ENCODE measurements at regions not wholly inside any gene's neighbourhood (a gene's known extent, or its start where the extent isn't known, plus 50 kb on each side); places are given as distances from the start of the nearest gene placed in this dataset.

- peak; percentile 24 for DNase-seq (ENCODE audit: low spot score)
Measured at GRCh38 chr3:34011171-34012101, 213.0 kb downstream of the PDCD6IP start.

DNA sequence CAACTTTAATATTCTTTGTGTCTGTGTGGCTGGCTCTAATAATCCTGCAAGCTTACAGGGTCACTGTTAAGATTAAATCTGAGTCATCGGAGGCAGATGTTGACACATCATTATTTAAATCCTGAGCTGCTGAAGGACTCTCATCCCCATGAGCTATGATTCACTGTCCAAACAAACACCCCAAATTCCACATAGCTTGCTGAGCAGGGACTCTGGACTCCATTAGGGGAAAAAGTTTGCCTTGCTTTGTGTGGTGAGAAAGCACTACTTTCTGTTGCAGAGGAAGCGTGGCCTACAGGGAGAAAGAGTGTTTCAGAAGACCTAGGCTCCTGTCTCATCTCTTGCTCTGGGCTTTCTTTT, 213.7 kb downstream of the PDCD6IP start:
- DNase-seq (ENCODE audit: low spot score), result no peak

GRCh38 chr3:34013818-34014570, 215.6 kb downstream of the PDCD6IP start:
- no peak for DNase-seq (ENCODE audit: low spot score)

DNA sequence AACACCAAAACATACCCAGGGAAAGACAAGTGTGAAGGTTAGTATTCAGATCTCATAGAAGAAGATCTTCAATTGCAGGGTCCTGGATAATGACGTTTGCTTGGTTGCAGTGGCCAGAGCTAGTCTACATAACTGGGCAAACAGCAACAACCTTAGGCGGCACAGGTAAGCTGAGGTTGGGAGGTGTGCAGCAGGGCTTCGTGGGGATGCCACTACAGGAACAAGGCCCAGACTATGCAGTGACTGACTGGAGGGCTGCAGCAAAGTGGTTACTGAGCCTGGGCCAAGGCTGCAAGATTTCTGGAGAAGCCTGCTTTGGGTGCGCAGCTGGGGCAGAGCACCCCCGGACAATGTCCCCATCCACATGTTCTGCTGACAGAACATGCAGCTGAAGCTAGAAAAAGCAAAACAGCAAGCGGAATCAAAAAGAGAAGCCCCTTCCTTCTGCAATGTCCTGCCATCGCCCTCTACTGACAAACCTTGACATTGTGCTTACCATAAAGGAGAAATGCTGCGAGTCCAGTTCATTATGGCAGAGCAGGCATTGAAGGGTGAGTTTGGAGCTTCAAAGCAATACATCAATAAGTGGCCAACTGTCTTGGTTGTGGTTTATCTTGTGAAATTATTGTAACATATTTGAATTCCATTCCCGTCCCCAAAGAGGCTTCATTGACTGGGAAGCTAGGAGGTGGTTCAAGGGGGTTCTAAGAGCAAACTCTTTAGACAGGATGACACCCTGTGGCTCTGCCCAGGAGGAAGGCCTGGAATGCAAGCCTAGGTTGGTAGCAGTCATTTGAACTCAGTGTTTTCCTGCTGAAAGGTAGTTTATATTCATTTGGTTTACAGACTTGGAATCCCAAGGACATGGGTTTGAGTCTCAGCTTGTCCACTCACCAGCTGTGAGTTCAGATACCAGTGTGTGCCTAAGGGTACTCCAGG, 217.0 kb downstream of the PDCD6IP start:
- peak; percentile 33 for DNase-seq (ENCODE audit: low spot score)

- DNase-seq (ENCODE audit: low spot score), result no peak
Measured at GRCh38 chr3:34016925-34017587, 218.6 kb downstream of the PDCD6IP start.

GRCh38 chr3:34017757-34018156, 219.3 kb downstream of the PDCD6IP start:
- no peak for DNase-seq (ENCODE audit: low spot score)

- no peak for DNase-seq (ENCODE audit: low spot score)
Measured at GRCh38 chr3:34019158-34019557, 220.7 kb downstream of the PDCD6IP start.

- no peak for DNase-seq (ENCODE audit: low spot score)
Measured at GRCh38 chr3:34020170-34020569, 221.7 kb downstream of the PDCD6IP start.

DNA sequence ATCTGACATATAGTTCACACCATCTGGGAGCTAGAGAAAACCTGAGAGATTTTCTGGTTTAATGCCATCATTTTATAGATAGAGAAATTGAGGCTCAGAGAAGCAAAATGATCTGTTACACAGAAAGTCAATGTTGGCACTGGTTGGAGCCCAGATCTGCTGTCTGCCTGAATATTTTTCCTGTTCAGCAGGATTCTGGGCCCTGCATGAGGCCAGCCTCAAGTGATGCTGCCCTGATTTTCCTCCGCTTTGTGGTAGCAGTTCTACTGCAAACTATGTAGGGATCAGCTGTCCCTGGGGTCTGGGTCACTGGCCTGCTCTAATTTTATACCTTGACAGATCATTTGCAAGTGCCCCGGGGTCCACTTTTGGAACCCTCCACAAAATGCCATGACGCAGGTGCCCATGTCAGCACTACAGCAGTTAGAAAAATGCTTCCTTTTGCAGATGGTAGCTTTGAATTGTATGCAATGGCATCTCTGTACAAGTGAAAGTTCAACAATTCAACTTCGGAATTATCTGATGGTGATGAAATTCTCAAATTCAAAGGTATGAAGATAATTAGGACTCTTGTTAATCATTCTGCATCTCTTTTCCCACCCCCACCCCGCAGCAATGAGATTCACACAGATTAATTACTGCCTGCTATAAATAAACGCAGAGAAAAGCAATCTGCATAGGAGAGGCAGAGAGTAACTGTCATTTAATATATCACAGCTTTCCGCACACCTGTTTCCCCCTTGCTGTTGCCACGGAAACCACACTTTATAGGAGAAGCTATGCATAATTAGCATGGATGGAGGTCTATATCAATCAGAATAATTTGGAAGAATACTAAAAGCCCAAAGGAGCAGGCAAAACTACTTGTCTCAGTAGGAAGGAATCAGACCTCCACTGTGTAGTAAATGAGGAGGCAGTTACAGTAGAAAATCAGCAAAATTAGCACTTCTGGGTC, 222.6 kb downstream of the PDCD6IP start:
- DNase-seq (ENCODE audit: low spot score), result no peak

DNA sequence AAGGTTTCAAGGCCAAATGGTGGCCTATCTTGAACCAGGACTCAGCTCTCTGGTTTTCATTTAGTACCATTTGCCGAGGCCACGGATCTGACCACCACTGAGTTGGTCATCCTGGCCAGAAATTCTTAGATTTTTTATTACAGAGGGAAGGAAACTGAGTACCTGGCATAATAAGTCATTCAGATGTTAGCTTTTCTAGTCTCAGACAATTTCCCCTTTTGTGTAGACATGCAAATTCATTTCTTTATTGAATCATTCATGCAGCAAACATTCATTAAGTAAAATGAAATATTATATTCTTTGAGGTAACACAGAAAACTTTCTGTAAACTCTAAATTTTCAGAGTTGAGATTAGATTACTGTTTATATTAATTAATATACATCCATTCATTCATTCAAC, 223.7 kb downstream of the PDCD6IP start:
- no peak for DNase-seq (ENCODE audit: low spot score)

DNA sequence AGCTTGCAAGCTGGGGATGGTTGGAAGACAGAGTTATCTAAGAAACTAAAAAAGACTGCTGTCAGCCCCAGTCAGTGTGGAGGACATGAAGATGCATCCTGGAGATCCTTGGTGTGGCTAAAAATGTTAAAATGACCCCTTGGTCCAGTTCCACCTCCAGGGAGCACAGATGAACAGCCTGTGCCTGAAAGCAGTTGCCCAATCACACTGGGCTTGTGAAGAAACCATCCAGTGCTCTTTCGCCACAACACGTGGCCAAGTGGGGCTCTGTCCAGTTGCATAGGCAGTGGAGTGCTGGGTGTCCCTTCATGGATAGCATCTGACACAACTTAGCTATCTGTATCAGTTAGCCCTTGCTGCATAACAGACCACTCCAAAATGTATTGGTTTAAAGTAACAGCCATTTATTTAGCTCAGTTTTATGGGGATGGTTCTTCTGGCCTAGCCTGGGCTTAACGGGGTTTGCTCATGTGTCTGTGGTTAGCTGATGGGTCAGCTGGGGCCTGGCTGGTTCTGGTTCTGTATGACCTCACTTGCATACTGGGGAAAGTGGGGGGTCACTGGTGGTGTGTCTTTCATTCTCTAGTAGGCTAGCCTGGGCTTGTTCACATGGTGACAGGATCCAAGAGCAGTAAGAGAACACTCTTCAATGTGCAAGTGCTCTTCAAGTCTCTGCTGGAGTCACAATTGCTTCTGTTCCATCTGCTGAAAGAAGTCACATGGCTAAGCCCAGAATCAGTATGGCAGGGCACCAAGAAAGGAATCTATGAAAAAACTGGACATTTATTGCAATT, 226.2 kb downstream of the PDCD6IP start:
- DNase-seq (ENCODE audit: low spot score), result no peak

DNA sequence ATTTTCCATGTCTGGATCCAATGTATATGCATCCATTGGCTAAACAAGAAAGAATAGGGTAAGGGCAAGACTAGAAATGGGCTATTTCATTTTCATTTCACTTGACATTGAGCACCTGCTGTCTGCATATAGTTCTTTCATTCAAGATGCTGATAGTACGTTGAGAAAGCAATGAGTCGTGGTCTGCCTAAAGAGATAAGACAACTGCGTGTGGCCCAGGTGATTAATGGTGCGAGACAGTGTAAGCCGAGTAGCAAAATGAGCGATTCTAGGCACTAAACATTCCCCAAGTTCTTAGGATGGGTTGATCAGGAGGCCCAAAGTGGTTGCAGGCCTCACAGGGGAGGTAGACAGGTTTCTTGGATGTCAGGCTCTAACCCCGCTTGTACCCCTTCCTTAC, 235.4 kb downstream of the PDCD6IP start:
- no peak for DNase-seq (ENCODE audit: low spot score)

DNA sequence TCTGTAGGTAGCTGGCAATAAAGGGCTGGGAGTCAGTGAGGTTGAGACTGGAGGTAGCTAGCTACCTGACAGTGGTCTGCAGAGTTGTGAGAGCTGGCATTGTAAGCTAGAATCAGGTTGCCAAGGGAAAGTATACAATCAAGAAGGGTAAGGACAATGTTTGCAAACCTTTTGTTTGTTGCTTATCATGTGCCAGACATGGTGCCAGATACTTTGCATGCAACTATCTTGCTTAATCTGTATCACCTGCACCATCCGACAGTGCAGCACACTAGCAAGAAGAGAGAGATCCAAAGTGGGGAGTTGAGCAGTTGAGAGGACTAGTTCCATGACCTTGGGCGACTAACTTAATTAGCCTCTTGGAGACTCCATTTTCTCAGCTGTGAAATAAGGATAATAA, 236.4 kb downstream of the PDCD6IP start:
- DNase-seq (ENCODE audit: low spot score), result no peak

- DNase-seq (ENCODE audit: low spot score), result no peak
Measured at GRCh38 chr3:34035775-34036174, 237.3 kb downstream of the PDCD6IP start.

DNA sequence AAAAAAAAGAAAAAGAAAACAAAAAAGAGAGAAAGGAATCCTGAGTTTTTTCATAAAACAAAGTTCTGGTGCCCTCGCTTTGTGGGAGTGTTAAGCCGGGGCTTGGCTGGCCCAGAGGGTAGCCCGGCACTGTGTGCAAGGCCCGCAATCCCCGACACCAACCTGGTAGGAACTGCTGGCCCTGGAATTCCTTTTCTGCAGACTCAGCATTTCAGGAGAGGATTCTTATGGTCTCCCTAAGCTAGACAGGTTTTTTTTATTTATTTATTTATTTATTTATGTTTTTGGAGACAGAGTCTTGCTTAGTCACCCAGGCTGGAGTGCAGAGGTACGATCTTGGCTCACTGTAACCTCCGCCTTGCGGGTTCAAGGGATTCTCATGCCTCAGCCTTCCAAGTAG, 238.8 kb downstream of the PDCD6IP start:
- no peak for DNase-seq (ENCODE audit: low spot score)

DNA sequence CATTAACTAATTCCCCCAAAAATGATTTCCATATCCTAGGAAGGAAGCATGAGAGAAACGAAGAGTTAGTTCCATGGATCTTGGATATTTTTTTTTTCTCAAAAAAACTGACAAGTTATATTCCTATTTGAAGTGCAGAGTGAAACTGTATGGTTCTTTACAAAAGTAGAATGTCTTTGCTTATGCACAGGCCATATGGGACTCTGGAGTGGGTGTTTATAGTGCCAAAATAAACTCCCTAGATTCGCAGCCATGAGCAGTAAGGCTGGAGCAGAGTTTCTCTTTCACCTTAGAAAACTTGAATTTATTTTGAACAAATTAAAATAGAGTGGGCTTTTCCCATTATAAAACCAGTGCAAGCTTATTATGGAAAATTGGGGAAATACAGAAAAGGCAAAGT, 239.7 kb downstream of the PDCD6IP start:
- no peak for DNase-seq (ENCODE audit: low spot score)

- DNase-seq (ENCODE audit: low spot score), result no peak
Measured at GRCh38 chr3:34046154-34046553, 247.7 kb downstream of the PDCD6IP start.

- no peak for DNase-seq (ENCODE audit: low spot score)
Measured at GRCh38 chr3:34053626-34054025, 255.2 kb downstream of the PDCD6IP start.

- DNase-seq (ENCODE audit: low spot score), result no peak
Measured at GRCh38 chr3:34056181-34056910, 257.9 kb downstream of the PDCD6IP start.
